Suppressor macrophage (primary cell): ENCODE measurements at regions not wholly inside any gene's neighbourhood (a gene's known extent, or its start where the extent isn't known, plus 50 kb on each side); places are given as distances from the start of the nearest gene placed in this dataset.
"Not testable (repeated sequence)": the region's sequence is repeated elsewhere in the genome, so short reads cannot be mapped to it uniquely, and the experiment has no call there.

Source experiments
- DNase-seq, 4 experiments: peaks; one replicate each; pipeline ENCODE4 v3.0.0-alpha.2; 2020 to 2022

GRCh38 chr9:74032421-74032820 lies 464.7 kb upstream of the RORB start:
- no peak for DNase-seq

- no peak for DNase-seq
Measured at GRCh38 chr9:74035786-74036185, 461.3 kb upstream of the RORB start.

GRCh38 chr9:74036549-74037231 lies 460.4 kb upstream of the RORB start:
- DNase-seq = no peak

GRCh38 chr9:74037274-74037673 lies 459.9 kb upstream of the RORB start:
- DNase-seq = no peak

DNA sequence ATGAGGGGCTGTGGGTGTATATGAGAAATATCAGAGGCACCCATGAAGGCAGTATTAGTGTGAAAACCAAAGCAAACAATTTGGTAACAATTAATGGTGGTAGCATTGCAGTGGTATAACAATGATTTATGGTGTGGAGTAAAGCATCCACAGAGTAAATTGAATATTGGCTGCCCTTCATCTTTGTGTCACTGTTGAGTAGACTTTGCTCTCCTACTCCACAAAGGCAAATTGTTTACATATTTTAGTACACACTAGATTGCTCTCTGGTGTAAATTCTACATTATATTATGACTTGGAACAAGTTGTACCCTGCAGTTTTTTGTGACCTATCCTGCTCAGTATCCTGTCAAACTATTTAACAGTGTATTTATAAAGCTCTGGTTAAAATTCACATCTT lies 455.5 kb upstream of the RORB start:
- DNase-seq = no peak

GRCh38 chr9:74044844-74045243 lies 452.3 kb upstream of the RORB start:
- no peak for DNase-seq

DNA sequence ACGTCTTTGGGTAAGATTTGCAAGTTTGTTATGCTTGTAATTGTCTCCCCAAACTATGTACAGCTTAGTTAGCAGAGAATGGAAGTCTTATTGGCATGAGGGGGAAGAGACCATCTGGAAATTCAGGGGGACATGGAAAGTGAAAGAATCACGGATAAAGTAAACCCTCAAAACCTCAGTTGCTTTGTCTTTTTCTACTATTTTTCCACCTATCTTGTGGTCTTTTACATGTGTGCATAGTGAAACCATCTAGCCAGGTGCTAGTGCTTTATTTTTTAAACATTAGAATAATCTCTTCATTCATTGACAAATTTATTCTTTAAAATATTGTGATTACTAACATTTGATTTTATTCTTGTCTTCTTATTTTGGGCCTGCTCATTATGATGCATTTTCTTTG lies 441.1 kb upstream of the RORB start:
- DNase-seq = no peak

DNA sequence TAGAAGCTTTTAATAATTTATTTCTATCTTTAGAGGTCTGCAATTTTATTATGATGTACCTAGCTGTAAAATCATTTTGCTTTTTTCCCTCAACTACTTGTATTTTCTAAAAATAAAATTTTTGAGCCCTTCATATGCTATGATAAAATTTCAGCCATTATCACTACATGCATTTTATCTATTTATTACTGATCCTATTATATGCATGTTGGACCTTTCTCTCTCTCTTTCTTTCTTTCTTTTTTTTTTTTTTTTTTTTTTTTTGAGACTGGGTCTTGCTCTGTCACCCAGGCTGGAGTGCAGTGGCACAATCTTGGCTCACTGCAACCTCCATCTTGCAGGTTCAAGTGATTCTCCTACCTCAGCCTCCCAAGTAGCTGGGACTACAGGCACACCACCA lies 440.1 kb upstream of the RORB start:
- DNase-seq = not testable (repeated sequence)

DNA sequence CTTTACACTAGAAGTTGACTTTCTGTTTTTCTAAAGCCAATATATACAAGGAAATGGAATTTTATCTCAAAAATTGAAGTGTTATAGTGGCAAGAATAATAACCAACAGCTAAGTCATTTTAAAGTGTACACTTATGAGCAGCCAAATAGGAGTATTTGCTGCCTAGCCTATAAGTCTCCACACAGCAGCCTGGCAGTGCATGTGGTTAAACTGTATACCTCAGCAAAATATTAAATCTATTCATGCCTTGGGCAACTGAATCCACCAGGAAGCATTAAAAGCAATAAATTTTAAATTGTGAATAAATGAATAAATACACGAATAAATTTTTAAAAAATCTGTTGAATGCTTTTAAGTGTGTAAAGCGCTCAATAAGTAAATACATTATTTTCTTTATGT lies 432.4 kb upstream of the RORB start:
- no peak for DNase-seq

DNA sequence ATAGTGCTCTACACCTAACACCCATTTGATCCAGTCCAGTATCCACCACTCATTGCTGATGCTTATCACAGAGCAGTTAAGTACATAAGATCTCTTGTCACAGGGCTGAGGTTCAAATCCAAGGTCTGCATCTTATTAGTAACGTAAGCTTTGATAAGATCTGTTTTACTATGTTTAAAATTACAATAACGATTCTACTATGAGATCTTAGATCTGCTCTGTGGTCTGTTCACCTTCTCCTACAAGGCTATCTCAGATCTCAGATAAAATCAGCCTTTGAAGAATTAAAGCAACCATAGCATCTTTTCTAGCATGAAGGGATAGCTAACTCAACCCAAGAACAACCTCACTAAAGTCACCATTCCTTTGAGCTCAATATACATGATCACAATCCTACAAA lies 431.0 kb upstream of the RORB start:
- DNase-seq = no peak

DNA sequence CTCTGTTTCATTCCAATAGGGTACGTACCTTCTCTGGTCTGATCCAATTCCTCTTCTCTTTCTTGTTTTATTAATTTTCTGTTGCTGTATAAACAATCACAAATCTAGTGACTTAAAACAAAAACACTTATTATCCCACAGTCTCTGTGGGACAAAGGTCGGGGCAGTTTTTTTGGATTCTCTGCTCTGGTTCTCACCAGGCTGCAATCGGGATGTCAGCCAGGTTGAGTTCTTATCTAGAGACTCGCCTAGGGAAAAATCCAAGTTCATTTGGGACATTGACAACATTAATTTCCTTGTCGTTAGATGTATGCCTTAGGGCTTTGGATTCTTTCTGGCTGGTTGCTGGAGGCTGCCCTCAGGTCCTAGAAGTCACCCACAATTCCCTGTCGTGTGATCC lies 430.5 kb upstream of the RORB start:
- DNase-seq = no peak

DNA sequence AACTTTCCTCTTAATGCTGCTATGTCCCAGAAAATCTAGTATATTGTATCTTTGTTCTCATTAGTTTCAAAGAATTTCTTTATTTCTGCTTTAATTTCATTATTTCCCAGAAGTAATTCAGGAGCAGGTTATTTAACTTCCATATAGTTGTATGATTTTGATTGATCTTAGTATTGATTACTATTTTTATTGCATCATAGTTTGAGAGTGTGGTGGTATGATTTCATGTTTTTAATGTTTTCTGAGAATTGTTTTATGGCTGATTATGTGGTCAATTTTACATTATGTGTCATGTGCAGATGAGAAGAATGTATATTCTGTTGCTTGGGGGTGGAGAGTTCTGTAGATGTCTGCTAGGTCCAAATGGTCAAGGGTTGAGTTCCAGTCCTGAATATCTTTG lies 425.6 kb upstream of the RORB start:
- DNase-seq = no peak

- DNase-seq = no peak
Measured at GRCh38 chr9:74073897-74074296, 423.2 kb upstream of the RORB start.

GRCh38 chr9:74078647-74079046 lies 418.5 kb upstream of the RORB start:
- DNase-seq = no peak

GRCh38 chr9:74080652-74081051 lies 416.5 kb upstream of the RORB start:
- not testable (repeated sequence) for DNase-seq

DNA sequence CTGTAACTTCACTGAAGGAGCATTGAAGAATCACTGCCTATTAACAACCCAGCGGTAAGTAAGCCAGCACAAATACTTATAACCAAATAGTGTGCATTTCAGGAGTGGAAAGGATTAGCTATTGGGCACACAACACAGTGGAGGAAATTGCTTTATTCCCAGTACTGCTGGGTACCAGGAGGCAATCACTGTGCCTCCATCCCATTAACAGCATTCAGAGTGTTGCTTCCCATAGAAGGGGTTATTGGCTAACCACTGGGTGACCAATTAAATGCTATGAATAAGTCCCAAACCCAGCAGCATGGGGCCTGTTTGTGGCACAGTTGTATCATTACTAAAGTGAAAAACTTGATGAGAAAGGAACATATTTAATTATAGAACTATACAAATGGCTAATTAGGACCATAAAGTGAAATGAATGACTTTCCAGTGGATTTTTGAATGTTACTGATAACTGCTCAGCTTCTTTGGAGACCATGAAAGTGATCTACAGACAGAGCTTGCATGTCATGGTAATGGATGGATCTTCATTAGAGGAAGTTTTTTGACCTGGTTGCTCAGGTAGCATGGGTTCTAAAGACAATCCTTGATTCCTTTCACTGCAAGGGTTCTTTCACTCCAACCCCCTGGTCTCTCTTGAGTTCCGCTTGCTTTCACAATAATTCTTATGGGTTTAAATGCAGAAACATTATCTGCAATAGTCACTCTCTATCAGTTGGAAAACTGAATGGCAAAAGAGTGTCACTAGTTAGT lies 413.3 kb upstream of the RORB start:
- no peak for DNase-seq

GRCh38 chr9:74085384-74086037 lies 411.6 kb upstream of the RORB start:
- not testable (repeated sequence) for DNase-seq

DNA sequence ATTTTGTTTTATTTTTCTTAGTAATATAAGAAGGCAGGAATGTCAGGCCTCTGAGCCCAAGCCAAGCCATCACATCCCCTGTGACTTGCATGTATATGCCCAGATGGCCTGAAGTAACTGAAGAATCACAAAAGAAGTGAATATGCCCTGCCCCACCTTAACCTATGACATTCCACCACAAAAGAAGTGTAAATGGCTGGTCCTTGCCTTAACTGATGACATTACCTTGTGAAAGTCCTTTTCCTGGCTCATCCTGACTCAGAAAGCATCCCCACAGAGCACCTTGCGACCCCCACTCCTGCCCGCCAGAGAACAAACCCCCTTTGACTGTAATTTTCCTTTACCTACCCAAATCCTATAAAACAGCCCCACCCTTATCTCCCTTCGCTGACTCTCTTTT lies 406.2 kb upstream of the RORB start:
- not testable (repeated sequence) for DNase-seq

- DNase-seq = no peak
Measured at GRCh38 chr9:74092491-74092834, 404.7 kb upstream of the RORB start.

- DNase-seq = not testable (repeated sequence)
Measured at GRCh38 chr9:74094037-74094436, 403.1 kb upstream of the RORB start.

- DNase-seq = no peak
Measured at GRCh38 chr9:74094766-74095165, 402.4 kb upstream of the RORB start.

DNA sequence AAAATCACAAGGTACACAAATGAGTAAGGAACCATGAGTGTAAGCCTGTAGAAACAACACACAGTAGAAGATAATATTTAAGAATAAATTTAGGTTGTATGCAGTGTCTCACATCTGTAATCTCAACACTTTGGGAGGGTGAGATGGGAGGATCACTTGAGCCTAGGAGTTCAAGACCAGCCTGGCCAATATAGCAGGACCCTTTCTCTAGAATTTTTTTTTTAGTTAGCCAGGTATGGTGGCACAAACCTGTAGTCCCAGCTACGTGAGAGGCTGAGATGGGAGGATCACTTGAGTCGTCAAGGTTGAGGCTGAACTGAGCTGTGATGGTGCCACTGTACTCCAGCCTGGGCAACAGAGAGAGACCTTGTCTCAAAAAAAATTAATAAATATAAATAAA lies 401.2 kb upstream of the RORB start:
- DNase-seq = no peak

DNA sequence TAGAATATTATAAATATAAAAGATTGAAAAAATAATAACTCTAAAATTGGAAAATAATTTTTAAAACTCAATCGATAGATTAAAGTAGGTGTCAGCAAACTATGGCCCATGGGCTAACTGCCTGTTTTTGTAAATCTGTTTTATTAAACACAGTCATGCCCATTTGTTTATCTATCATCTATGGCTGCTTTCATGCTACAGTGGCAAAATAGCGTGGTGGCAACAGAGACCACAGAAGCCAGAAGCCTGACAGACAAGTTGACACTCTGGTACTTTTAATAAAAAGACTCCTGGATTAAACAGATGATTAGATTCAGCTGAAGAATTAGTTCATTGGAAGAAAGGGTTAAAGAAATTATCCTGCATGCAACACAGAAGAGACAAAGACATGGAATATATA lies 400.7 kb upstream of the RORB start:
- DNase-seq = no peak

GRCh38 chr9:74100042-74100441 lies 397.1 kb upstream of the RORB start:
- DNase-seq = no peak
